Kidney (tissue), 13 donors: ENCODE measurements at regions not wholly inside any gene's neighbourhood (a gene's known extent, or its start where the extent isn't known, plus 50 kb on each side); places are given as distances from the start of the nearest gene placed in this dataset.
A peak's percentile ranks its signal among the peaks of the same experiment; 100 is the strongest.

ENCODE experiments used
- DNase-seq, 5 donors: peaks; one replicate each; pipeline ENCODE4 v3.0.0-alpha.2; 2013 to 2020
- FAIRE-seq: peaks from 2 replicates; lab custom pipeline; 2012; peaks lifted over from hg19 to GRCh38; lab: Jason Lieb, UNC
- H3K27ac ChIP-seq, 2 donors: one replicate each; pipeline ENCODE4 v1.7.0; 2013; ENCODE audit warnings: low read depth in 2 of 2, low read length in 2 of 2, inconsistent platforms in 1 of 2
- H3K27me3 ChIP-seq: one replicate; pipeline ENCODE4 v1.7.1; 2013; ENCODE audit warnings: low read length, inconsistent platforms; ENCODE audit not compliant: control insufficient read depth, insufficient read depth
- H3K36me3 ChIP-seq, 3 donors: one replicate each; pipeline versions ENCODE4 v1.7.0 to v1.7.1; 2013; ENCODE audit warnings: low read length in 3 of 3, control low read depth in 1 of 3, inconsistent platforms in 1 of 3; ENCODE audit not compliant: insufficient read depth in 3 of 3, control insufficient read depth in 2 of 3
- H3K4me1 ChIP-seq, 3 donors: one replicate each; pipeline versions ENCODE4 v1.7.0 to v1.7.1; 2013; ENCODE audit warnings: low read length in 3 of 3, inconsistent platforms in 1 of 3, low read depth in 1 of 3; ENCODE audit not compliant: control insufficient read depth in 2 of 3, insufficient read depth in 2 of 3
- H3K4me3 ChIP-seq, 3 donors: one replicate each; pipeline versions ENCODE4 v1.7.0 to v1.8.1; 2013; ENCODE audit warnings: low read length in 3 of 3, control low read depth in 1 of 3, inconsistent platforms in 1 of 3
- H3K9ac ChIP-seq, 3 donors: one replicate each; pipeline versions ENCODE4 v1.7.0 to v1.7.1; 2013; ENCODE audit warnings: low read length in 3 of 3, control low read depth in 1 of 3, inconsistent platforms in 1 of 3
- H3K9me3 ChIP-seq, 3 donors: one replicate each; pipeline versions ENCODE4 v1.7.0 to v1.7.1; 2013; ENCODE audit warnings: low read length in 3 of 3, control low read depth in 1 of 3, inconsistent platforms in 1 of 3; ENCODE audit not compliant: control insufficient read depth in 2 of 3, insufficient read depth in 1 of 3
- intact Hi-C: fragments of 100-400 bp; cut with DNase I; formaldehyde crosslinking; loops from one replicate; pipeline ENCODE4 v1.11.1; 2022
- TF ChIP-seq, protein P1 (sequence below): IDR thresholded peaks from 3 replicates; pipeline ENCODE4 v1.5.1; 2012; ENCODE audit warnings: mild to moderate bottlenecking, moderate library complexity, borderline replicate concordance; ENCODE audit not compliant: insufficient read depth; ENCODE audit errors: extremely low read depth
- donor health status: control.
- donor health status: control.
- donor health status: control.
- donor health status: control.
- donor health status: control.
- donor health status: DM: yes; HTN: yes; CAD: no.
- donor health status: Normal renal cell carcinoma (clear cell type).

GRCh38 chr2:120809609-120810440, 74.2 kb downstream of the GLI2 start:
- Histone ChIP-seq H3K36me3 (no peaks in the 10 kb centered on the region), H3K27ac (no peak overlapping the region), H3K9me3 (no peaks in the 10 kb centered on the region), H3K9ac (no peak overlapping the region), H3K4me1 (peaks cover 0 to 1% (median under 1%) of the 10 kb centered on the region in 3 donors), H3K4me3 (no peak overlapping the region), H3K27me3 (peaks cover 8% of the 10 kb centered on the region)
- intact Hi-C loops = no loop called here
- TF ChIP-seq, protein P1, sequence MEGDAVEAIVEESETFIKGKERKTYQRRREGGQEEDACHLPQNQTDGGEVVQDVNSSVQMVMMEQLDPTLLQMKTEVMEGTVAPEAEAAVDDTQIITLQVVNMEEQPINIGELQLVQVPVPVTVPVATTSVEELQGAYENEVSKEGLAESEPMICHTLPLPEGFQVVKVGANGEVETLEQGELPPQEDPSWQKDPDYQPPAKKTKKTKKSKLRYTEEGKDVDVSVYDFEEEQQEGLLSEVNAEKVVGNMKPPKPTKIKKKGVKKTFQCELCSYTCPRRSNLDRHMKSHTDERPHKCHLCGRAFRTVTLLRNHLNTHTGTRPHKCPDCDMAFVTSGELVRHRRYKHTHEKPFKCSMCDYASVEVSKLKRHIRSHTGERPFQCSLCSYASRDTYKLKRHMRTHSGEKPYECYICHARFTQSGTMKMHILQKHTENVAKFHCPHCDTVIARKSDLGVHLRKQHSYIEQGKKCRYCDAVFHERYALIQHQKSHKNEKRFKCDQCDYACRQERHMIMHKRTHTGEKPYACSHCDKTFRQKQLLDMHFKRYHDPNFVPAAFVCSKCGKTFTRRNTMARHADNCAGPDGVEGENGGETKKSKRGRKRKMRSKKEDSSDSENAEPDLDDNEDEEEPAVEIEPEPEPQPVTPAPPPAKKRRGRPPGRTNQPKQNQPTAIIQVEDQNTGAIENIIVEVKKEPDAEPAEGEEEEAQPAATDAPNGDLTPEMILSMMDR = no peak
- DNase-seq (peak in 1 of 5 donors; percentile 44), FAIRE-seq (no peak)

GRCh38 chr2:120810639-120811038, 75.0 kb downstream of the GLI2 start:
- intact Hi-C loops = no loop called here
- H3K9ac ChIP-seq = no peak overlapping the region
- no peaks in the 10 kb centered on the region for H3K4me1 ChIP-seq
- no peak overlapping the region for H3K4me3 ChIP-seq
- no peak for DNase-seq
- no peak overlapping the region for H3K27ac ChIP-seq
- H3K36me3 ChIP-seq = no peaks in the 10 kb centered on the region
- FAIRE-seq = no peak
- TF ChIP-seq, protein P1 = no peak
- no peaks in the 10 kb centered on the region for H3K9me3 ChIP-seq
- peaks cover 5% of the 10 kb centered on the region for H3K27me3 ChIP-seq

DNA sequence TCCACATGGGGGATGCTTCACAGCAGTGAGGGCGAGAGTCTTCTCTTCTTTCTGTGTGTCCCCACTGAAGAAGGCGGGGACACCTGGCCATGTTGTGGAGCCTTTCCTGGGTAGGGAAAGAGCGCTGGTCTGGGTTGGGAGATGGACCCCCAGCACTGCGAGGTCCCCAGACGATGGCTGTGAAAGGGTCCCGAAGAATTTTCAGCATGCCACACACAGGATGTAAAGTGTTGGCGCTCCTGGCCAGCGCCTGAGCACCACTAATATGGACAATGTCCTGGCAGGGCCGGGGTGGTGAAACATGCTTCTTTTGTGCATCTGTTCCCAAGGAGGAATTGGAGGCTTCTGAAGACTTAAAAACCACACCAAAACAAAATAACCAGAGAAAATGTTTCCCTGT, 77.2 kb downstream of the GLI2 start:
- H3K9me3 ChIP-seq = no peaks in the 10 kb centered on the region
- H3K36me3 ChIP-seq = no peaks in the 10 kb centered on the region
- H3K27me3 ChIP-seq = peaks cover 3% of the 10 kb centered on the region
- H3K27ac ChIP-seq = no peak overlapping the region
- no peak overlapping the region for H3K9ac ChIP-seq
- H3K4me1 ChIP-seq = no peaks in the 10 kb centered on the region
- TF ChIP-seq, protein P1 = no peak
- FAIRE-seq (no peak), DNase-seq (no peak)
- intact Hi-C loops = no loop called here
- H3K4me3 ChIP-seq = no peak overlapping the region
